Right atrium auricular region (tissue), 2 donors: ENCODE measurements at regions not wholly inside any gene's neighbourhood (a gene's known extent, or its start where the extent isn't known, plus 50 kb on each side); places are given as distances from the start of the nearest gene placed in this dataset.

ENCODE experiments used
- DNase-seq: peaks from one replicate; pipeline ENCODE4 v3.0.0-alpha.2; 2019; ENCODE audit warnings: low spot score
- H3K27ac ChIP-seq, 2 donors: fragments of 200-600 bp; sonication (generic); 1 replicate in 1 of 2; 2 replicates in 1 of 2; pipeline ENCODE4 v1.5.1; 2016 to 2019
- H3K27me3 ChIP-seq, 2 donors: fragments of 200-600 bp; sonication (generic); one replicate each; pipeline versions ENCODE4 v1.5.1 to v1.6.0; 2017 to 2019
- H3K36me3 ChIP-seq: fragments of 200-600 bp; sonication (generic); one replicate; pipeline ENCODE4 v1.5.1; 2016
- H3K4me1 ChIP-seq, 2 donors: fragments of 200-600 bp; sonication (generic); one replicate each; pipeline versions ENCODE4 v1.5.1 to v1.6.0; 2017 to 2019
- H3K4me3 ChIP-seq, 2 donors: fragments of 200-600 bp; sonication (generic); 1 replicate in 1 of 2; 2 replicates in 1 of 2; pipeline ENCODE4 v1.5.1; 2017 to 2019; ENCODE audit warnings: mild to moderate bottlenecking in 1 of 2, moderate library complexity in 1 of 2
- H3K9me3 ChIP-seq, 2 donors: fragments of 200-600 bp; sonication (generic); one replicate each; pipeline ENCODE4 v1.5.1; 2019
- TF ChIP-seq, protein P1 (sequence below), 2 donors: fragments of 200-600 bp; sonication (generic); IDR thresholded peaks; one replicate each; pipeline ENCODE4 v1.5.1; 2019; ENCODE audit warnings: antibody characterized with exemption in 2 of 2

DNA sequence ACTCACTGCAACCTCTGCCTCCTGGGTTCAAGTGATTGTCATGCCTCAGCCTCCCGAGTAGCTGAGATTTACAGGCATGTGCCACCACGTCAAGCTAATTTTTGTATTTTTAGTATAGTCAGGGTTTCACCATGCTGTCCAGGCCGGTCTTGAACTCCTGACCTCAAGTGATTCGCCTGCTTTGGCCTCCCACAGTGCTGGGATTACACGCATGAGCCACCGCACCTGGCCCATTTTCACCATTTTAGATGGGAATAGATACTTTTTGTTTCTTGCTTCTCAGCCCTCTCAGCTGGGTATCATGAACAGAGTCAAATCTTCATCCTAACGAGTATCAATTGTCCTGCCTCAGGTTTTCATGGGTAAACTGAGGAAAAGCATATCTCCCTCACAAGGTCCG lies 235.0 kb downstream of the CDC5L start:
- Histone ChIP-seq H3K9me3 (no peaks in the 10 kb centered on the region), H3K36me3 (no peaks in the 10 kb centered on the region), H3K27me3 (no peaks in the 10 kb centered on the region), H3K4me3 (no peak overlapping the region), H3K27ac (no peak overlapping the region), H3K4me1 (no peaks in the 10 kb centered on the region)
- DNase-seq: no peak
- TF ChIP-seq, protein P1, sequence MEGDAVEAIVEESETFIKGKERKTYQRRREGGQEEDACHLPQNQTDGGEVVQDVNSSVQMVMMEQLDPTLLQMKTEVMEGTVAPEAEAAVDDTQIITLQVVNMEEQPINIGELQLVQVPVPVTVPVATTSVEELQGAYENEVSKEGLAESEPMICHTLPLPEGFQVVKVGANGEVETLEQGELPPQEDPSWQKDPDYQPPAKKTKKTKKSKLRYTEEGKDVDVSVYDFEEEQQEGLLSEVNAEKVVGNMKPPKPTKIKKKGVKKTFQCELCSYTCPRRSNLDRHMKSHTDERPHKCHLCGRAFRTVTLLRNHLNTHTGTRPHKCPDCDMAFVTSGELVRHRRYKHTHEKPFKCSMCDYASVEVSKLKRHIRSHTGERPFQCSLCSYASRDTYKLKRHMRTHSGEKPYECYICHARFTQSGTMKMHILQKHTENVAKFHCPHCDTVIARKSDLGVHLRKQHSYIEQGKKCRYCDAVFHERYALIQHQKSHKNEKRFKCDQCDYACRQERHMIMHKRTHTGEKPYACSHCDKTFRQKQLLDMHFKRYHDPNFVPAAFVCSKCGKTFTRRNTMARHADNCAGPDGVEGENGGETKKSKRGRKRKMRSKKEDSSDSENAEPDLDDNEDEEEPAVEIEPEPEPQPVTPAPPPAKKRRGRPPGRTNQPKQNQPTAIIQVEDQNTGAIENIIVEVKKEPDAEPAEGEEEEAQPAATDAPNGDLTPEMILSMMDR (IDR thresholded peaks at IDR 0.05): no peak

DNA sequence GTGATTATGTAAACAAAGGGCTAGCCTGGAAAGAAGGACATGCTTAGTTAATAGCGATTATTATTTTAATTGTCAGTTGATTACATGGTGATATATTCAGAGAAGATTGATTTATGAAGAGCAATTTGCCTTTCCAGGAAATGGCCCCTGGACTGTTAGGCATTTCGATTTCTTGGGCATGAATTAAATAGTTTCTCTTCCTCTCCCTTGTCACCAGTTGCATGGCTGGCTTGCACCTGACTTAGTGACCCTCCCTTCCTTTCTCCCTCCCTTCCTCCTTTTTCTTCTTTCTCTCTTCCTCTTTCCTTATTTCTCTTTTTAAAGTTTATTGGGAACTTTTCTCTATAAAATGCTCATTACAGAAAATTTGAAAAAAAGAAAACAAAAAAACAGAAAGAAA lies 235.4 kb downstream of the CDC5L start:
- Histone ChIP-seq H3K9me3 (no peaks in the 10 kb centered on the region), H3K27ac (no peak overlapping the region), H3K36me3 (no peaks in the 10 kb centered on the region), H3K4me1 (no peaks in the 10 kb centered on the region), H3K27me3 (no peaks in the 10 kb centered on the region), H3K4me3 (no peak overlapping the region)
- TF ChIP-seq, protein P1 (IDR thresholded peaks at IDR 0.05): no peak
- no peak for DNase-seq

DNA sequence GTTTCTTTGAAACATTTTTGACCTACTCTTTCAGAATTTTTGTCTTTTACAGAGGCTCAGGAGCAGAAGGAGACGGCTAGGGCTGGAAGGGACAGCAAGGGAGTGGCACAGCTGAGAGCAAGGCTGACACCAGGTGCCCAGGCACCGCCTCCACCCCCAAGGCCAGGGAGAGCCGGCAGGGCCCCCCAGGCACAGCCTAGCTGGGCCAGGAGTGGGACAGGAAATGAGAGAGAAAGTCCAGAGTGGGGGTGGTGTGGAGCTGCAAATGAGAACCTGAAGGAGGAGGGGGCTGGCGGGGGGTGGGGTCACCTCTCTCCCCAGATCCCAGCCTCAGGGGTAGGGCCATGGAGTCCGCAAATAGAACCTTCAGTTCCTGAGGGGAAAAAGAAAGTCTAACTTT lies 236.7 kb downstream of the CDC5L start:
- no peaks in the 10 kb centered on the region for H3K9me3 ChIP-seq
- DNase-seq: no peak
- no peak overlapping the region for H3K4me3 ChIP-seq
- H3K36me3 ChIP-seq: no peaks in the 10 kb centered on the region
- no peak overlapping the region for H3K27ac ChIP-seq
- no peaks in the 10 kb centered on the region for H3K4me1 ChIP-seq
- TF ChIP-seq, protein P1 (IDR thresholded peaks at IDR 0.05): no peak
- no peaks in the 10 kb centered on the region for H3K27me3 ChIP-seq

DNA sequence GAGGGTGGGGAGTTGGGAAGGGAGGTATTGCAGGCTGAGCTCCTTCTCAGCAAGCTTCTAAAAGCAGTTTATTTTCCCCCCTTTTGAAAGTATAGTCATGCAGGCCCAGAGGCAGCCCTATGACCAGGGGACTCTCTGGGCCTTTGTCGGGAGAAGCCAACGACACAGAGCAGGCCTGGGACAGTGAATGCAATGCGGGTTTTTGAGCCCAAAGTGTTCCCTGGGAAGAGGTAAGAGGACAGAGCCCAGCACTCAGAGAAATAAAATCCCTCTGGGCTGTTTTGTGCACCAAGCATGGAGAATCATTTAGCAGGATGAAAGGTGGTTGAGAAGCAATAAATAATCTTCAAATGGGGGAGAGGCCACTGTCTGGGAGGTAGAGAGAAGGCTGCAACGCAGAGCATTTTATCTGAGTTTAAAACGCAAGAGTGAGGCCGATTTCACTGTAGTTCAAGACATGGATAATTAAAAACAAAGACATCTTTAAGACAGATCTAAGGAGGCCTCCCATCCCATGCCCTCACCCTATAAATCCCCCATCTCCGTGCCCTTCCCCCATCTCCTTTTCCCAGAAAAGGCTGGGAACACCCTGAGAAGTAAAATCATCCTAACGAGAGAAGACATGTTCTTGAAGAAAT lies 237.5 kb downstream of the CDC5L start:
- H3K4me3 ChIP-seq: no peak overlapping the region
- no peaks in the 10 kb centered on the region for H3K4me1 ChIP-seq
- TF ChIP-seq, protein P1 (IDR thresholded peaks at IDR 0.05): no peak
- no peaks in the 10 kb centered on the region for H3K27me3 ChIP-seq
- no peaks in the 10 kb centered on the region for H3K9me3 ChIP-seq
- no peak overlapping the region for H3K27ac ChIP-seq
- no peak for DNase-seq
- no peaks in the 10 kb centered on the region for H3K36me3 ChIP-seq

DNA sequence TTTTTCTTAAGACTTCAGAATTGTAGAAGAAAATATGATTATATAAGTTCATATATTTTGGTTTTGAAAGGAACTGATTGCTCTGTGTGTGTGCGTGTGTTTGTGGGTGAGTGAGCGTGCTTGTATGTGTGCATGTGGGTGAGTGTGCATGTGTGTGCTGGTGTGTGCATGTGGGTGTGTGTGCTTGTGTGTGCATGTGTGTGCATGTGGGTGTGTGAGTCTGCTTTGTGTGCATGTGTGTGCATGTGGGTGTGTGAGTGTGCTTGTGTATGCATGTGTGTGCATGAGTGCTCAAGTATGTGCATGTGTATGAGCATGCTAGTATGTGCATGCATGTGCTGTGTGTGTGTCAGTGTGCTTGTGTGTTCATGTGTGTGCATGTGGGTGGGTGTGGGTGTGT lies 238.5 kb downstream of the CDC5L start:
- no peak for DNase-seq
- H3K27me3 ChIP-seq: no peaks in the 10 kb centered on the region
- H3K27ac ChIP-seq: no peak overlapping the region
- TF ChIP-seq, protein P1 (IDR thresholded peaks at IDR 0.05): no peak
- no peak overlapping the region for H3K4me3 ChIP-seq
- H3K9me3 ChIP-seq: no peaks in the 10 kb centered on the region
- H3K36me3 ChIP-seq: no peaks in the 10 kb centered on the region
- H3K4me1 ChIP-seq: no peaks in the 10 kb centered on the region

DNA sequence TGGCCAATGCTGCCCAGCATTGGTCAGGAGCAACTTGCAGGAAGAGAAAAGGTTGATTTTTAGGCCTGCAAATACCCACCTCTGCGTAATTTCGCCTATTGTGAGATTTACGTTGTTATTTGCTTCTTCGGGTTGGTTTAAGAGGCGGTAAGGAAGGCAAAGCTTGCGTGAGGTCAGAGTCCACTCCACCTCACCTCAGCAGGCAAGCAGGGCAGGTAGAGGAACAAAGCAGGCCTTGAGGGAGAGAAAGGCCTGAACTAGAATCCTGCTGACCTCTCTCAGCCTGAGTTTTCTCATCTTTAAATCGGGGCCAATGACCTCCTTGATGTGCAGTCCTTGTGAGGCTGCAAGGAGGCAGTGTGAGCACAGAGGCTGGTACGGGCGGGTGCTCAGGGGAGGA lies 239.1 kb downstream of the CDC5L start:
- Histone ChIP-seq H3K4me3 (no peak overlapping the region), H3K9me3 (no peaks in the 10 kb centered on the region), H3K27me3 (no peaks in the 10 kb centered on the region), H3K27ac (no peak overlapping the region), H3K4me1 (no peaks in the 10 kb centered on the region), H3K36me3 (no peaks in the 10 kb centered on the region)
- TF ChIP-seq, protein P1 (IDR thresholded peaks at IDR 0.05): no peak
- DNase-seq: no peak
